HG02943 (cell line): ENCODE measurements at regions not wholly inside any gene's neighbourhood (a gene's known extent, or its start where the extent isn't known, plus 50 kb on each side); places are given as distances from the start of the nearest gene placed in this dataset.
"Not testable (repeated sequence)": the region's sequence is repeated elsewhere in the genome, so short reads cannot be mapped to it uniquely, and the experiment has no call there.

Experiments
- ATAC-seq: cut with Tn5 transposase; IDR thresholded peaks from one replicate; pipeline ENCODE4 v1.9.1; 2021; ENCODE audit warnings: mild to moderate bottlenecking, low read depth, moderate library complexity; ENCODE audit not compliant: unreplicated experiment

DNA sequence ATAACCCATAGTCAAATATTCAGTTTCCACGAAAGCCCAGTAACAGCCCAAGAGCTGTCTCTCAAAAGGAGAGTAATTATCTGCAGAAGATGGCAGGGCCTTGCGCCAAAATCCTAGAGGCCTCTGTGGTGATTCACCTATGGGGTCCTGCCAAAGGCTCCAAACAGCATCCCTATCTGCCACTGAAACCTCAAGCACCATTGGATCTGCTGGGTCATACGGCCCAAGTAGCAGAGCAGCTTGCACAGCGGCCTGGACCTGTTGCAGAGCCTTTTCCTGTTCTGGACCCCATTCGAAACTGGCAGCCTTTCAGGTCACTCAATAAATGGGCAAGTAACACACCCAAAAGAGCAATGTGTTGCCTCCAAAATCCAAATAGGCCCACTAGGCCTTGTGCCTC, 183.2 kb upstream of the IPO5 start:
- ATAC-seq: not testable (repeated sequence)

DNA sequence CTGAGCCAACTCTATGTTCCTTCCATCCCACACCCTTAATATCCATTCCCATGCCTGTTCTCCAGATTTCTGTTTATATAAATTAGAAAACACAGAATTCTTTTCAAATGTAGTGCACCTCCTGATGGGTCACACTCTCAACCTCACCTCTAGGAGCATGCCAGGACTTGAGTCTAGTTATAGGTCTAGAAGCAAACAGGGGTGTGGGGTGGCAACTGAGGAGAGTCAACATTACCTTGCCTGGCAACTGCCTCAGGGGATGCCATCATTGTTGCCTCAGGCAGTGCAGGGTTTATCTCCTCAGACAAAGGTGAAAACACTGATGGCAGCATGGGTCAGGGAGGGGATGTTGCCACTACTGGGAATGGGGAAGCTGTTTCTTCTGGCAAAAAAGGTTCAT, 181.0 kb upstream of the IPO5 start:
- ATAC-seq: not testable (repeated sequence)

DNA sequence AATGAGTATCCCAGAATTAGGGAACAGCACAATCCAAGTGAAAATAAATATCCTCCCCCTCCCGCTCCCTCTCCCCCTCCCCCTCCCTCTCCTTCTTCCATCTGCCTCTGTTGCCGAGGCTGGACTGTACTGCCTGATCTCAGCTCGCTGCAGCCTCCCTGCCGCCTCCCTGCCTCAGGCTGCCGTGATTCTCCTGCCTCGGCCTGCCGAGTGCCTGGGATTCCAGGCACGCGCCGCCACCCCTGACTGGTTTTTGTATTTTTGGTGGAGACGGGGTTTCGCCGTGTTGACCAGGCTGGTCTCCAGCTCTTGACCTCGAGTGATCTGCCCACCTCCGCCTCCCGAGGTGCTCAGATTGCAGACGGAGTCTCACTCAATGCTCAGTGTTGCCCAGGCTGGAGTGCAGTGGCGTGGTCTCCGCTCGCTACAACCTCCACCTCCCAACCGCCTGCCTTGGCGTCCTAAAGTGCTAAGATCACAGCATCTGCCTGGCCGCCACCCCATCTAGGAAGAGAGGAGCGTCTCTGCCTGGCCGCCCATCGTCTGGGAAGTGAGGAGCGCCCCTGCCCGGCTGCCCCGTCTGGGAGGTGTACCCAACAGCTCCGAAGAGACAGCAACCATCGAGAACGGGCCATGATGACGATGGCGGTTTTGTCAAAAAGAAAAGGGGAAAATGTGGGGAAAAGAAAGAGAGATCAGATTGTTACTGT, 178.9 kb upstream of the IPO5 start:
- not testable (repeated sequence) for ATAC-seq

GRCh38 chr13:97780486-97780885, 173.0 kb upstream of the IPO5 start:
- ATAC-seq: no peak

- ATAC-seq: no peak
These were observed 171.6 kb upstream of the IPO5 start for GRCh38 chr13:97781891-97782305.

GRCh38 chr13:97786510-97786909, 167.0 kb upstream of the IPO5 start:
- ATAC-seq: no peak

- no peak for ATAC-seq
These were observed 155.9 kb upstream of the IPO5 start for GRCh38 chr13:97797553-97797952.

GRCh38 chr13:97798171-97798821, 155.2 kb upstream of the IPO5 start:
- no peak for ATAC-seq

DNA sequence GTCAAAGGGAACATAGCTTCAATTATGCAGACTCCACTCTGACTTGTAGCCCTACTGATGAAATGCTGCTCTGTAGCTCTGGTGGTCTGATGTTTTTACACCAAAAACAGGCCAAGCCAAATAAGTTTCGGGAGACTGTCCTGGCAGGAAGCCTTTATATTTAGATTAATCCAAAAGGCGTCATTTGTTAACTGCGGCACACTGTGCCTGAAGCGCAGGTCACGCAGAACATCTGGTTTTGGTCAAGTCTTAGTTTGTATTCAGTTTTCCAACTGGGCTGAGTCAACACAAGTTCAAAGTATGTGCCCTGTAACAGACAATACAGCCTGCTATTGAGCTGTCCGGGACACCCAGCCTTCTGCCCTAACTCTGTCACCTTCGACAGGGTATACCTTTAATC, 154.6 kb upstream of the IPO5 start:
- ATAC-seq: no peak

DNA sequence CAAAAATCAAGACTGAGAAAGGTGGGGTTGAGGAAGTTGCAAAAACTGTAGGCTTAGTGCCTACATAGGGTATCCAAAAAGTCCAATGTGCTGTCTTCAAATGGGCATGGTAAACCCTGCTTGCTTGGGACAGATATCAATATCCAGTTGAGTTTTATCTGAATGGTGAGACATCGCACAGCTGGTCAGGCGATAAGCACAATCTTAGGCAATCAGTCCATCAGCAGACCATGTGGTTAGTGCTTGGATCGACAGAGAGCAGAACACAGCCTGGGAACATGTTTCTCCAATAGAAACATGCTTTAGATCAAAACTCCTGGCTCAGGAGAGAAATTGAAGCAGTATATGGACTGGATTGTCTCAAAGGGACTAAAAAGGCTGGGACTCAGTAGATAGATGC, 151.3 kb upstream of the IPO5 start:
- no peak for ATAC-seq

DNA sequence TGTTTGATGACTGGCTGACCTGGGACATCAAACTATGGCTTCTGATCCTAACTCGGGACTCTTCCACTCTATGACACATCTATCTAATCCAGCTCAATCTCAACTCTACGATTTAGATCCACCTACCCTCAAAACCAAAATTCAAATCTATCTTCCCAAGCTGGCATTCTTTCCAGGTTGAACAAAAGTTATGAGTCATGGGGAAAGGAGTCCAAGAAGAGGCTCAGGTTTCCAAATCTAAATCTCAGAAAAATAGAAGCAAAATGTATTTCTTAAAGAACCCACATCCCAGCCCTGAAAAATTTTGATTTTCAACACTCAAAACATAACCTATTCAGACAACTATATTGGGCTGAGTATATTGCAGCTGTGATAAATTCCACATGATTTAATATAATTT, 143.9 kb upstream of the IPO5 start:
- no peak for ATAC-seq

DNA sequence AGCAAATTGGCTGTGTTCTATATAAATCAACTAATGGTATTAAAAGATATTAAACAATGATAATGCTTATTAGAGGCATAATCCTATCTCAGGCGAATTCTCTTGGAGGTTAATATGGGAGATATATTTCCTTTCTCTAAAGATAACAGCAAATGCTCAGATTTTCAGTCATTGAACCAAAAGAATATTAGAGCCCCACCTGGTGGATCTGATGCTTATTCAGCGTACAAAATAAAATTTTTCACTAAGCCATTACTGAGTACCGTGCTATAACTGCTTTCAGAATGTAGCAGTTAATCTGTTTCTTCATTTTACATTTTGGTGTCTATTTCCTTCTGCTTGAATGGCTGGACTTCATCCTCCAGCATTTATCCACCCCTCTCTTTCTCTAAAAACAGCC, 143.3 kb upstream of the IPO5 start:
- no peak for ATAC-seq

- ATAC-seq: no peak
These were observed 131.1 kb upstream of the IPO5 start for GRCh38 chr13:97822377-97822776.

GRCh38 chr13:97826421-97827012, 127.0 kb upstream of the IPO5 start:
- ATAC-seq: no peak

DNA sequence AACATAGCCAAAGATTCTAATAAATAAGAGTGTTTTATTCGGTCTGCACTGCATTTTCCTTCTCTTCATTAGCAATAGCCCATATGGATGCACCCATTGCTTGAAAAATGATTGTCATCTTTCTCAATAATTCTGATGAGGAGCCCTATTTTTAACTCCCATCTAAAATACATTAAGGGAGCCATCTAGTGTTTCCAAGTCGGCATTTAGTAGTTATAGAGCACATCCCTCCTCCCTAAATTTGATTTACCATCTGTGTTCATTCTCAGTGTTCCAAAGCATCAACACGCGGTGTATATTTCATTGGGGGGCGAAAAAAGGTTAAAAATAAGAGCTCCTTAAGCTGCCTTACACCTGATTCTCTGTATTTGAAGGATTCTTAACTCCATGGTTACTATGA, 119.2 kb upstream of the IPO5 start:
- no peak for ATAC-seq

- no peak for ATAC-seq
These were observed 110.3 kb upstream of the IPO5 start for GRCh38 chr13:97843189-97843588.

GRCh38 chr13:97844151-97844550, 109.3 kb upstream of the IPO5 start:
- ATAC-seq: no peak

DNA sequence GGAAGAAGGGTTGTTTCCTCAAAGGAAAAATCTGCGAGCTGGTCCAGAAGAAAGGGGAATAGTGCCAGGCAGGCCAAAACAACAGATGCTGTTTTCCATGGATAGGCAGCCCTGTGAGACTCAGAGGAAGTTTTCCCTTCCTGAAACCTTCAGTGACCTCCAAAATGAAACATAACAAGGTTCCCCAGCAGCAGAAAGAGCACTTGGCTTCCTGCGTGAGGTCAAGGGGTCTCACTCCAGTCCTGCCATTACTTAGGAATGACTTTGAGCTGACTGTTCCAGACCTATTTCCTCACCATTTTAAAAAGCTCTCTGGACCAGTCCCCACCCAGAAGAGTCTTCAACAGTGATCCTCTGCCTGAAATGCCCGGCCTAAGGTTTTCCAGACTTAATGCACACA, 104.6 kb upstream of the IPO5 start:
- no peak for ATAC-seq

DNA sequence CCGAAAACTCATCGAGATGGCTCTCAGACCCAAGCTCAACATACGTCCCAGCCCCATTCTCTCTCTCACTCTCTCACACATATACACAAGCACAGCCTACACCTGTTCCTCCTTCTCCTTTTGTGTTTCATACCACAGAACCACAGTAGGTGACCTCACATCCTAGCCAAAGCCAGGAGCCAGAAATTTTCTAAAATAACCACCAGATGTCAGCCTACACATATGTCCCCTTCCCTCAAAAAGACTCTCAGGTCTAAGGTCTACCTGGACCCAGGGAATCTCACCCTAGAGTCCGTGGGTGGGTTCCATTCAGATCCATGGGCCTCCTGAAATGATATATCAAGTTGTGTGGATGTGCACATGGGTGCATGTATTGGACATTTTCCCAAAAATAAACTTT, 104.2 kb upstream of the IPO5 start:
- peak; percentile 96 for ATAC-seq

GRCh38 chr13:97851269-97851668, 102.2 kb upstream of the IPO5 start:
- ATAC-seq: no peak

GRCh38 chr13:97852181-97852874, 101.1 kb upstream of the IPO5 start:
- ATAC-seq: no peak
